Karpas-422 (cell line): ENCODE measurements at regions not wholly inside any gene's neighbourhood (a gene's known extent, or its start where the extent isn't known, plus 50 kb on each side); places are given as distances from the start of the nearest gene placed in this dataset.

Source experiments
- DNase-seq: peaks from one replicate; pipeline ENCODE4 v3.0.0-alpha.2; 2015
- H2AFZ ChIP-seq: fragments of 200-600 bp; sonication (generic); 2 replicates; pipeline ENCODE4 v1.6.1; 2014; ENCODE audit warnings: antibody characterized with exemption, low read length, mixed read lengths
- H3K27ac ChIP-seq: fragments of 200-600 bp; sonication (generic); 2 replicates; pipeline ENCODE4 v1.5.1; 2014; ENCODE audit warnings: mild to moderate bottlenecking, low read length, moderate library complexity
- H3K27me3 ChIP-seq: fragments of 200-600 bp; sonication (generic); 2 replicates; pipeline ENCODE4 v1.6.1; 2014; ENCODE audit warnings: low read length, mixed read lengths
- H3K36me3 ChIP-seq: fragments of 200-600 bp; sonication (generic); 2 replicates; pipeline ENCODE4 v1.6.1; 2014; ENCODE audit warnings: low read length, mixed read lengths; ENCODE audit not compliant: insufficient read depth
- H3K4me1 ChIP-seq: fragments of 200-600 bp; sonication (generic); 2 replicates; pipeline ENCODE4 v1.6.1; 2014; ENCODE audit warnings: mild to moderate bottlenecking, low read length, mixed read lengths
- H3K4me2 ChIP-seq: fragments of 200-600 bp; sonication (generic); 2 replicates; pipeline ENCODE4 v1.6.1; 2014; ENCODE audit warnings: low read length, low read depth, mild to moderate bottlenecking; ENCODE audit not compliant: poor library complexity, severe bottlenecking
- H3K4me3 ChIP-seq: fragments of 200-600 bp; sonication (generic); 2 replicates; pipeline ENCODE4 v1.5.1; 2014; ENCODE audit warnings: mild to moderate bottlenecking, antibody characterized with exemption, low read length, mixed read lengths
- H3K79me2 ChIP-seq: fragments of 200-600 bp; sonication (generic); 2 replicates; pipeline ENCODE4 v1.6.1; 2014; ENCODE audit warnings: mild to moderate bottlenecking, low read length, mixed read lengths
- H3K9ac ChIP-seq: fragments of 200-600 bp; sonication (generic); 2 replicates; pipeline ENCODE4 v1.6.0; 2014; ENCODE audit warnings: low read length
- H3K9me2 ChIP-seq: fragments of 200-600 bp; sonication (generic), shearing (Covaris generic); replicated peaks from 2 replicates; pipeline ENCODE4 v1.6.0; 2014; ENCODE audit warnings: mild to moderate bottlenecking, low read length, moderate library complexity; ENCODE audit not compliant: insufficient read depth
- H3K9me3 ChIP-seq: fragments of 300-700, 200-600 bp; sonication (generic); 2 replicates; pipeline ENCODE4 v1.6.1; 2014; ENCODE audit warnings: low read length, mixed read lengths
- H4K20me1 ChIP-seq: fragments of 200-600 bp; sonication (generic); 2 replicates; pipeline ENCODE4 v1.6.1; 2014; ENCODE audit warnings: mild to moderate bottlenecking, antibody characterized with exemption, low read length, low read depth; ENCODE audit not compliant: insufficient read depth

GRCh38 chr17:13755851-13756250, 154.1 kb upstream of the HS3ST3A1 start:
- Histone ChIP-seq H3K9me2 (no peaks in the 10 kb centered on the region), H3K4me1 (no peaks in the 10 kb centered on the region), H2AFZ (no peak overlapping the region), H3K36me3 (no peaks in the 10 kb centered on the region), H3K79me2 (no peaks in the 10 kb centered on the region), H3K4me3 (no peak overlapping the region), H3K27me3 (no peaks in the 10 kb centered on the region), H4K20me1 (no peaks in the 10 kb centered on the region), H3K27ac (no peak overlapping the region), H3K4me2 (no peak overlapping the region), H3K9ac (no peak overlapping the region), H3K9me3 (no peaks in the 10 kb centered on the region)
- no peak for DNase-seq

GRCh38 chr17:13756763-13757162, 155.0 kb upstream of the HS3ST3A1 start:
- H4K20me1 ChIP-seq, result no peaks in the 10 kb centered on the region
- H3K4me1 ChIP-seq, result no peaks in the 10 kb centered on the region
- no peaks in the 10 kb centered on the region for H3K27me3 ChIP-seq
- H3K9me3 ChIP-seq, result no peaks in the 10 kb centered on the region
- H3K36me3 ChIP-seq, result no peaks in the 10 kb centered on the region
- H2AFZ ChIP-seq, result no peak overlapping the region
- H3K79me2 ChIP-seq, result no peaks in the 10 kb centered on the region
- no peak for DNase-seq
- no peak overlapping the region for H3K9ac ChIP-seq
- no peak overlapping the region for H3K4me3 ChIP-seq
- no peaks in the 10 kb centered on the region for H3K9me2 ChIP-seq
- no peak overlapping the region for H3K27ac ChIP-seq
- no peak overlapping the region for H3K4me2 ChIP-seq

GRCh38 chr17:13757871-13758270, 156.1 kb upstream of the HS3ST3A1 start:
- no peaks in the 10 kb centered on the region for H3K4me1 ChIP-seq

GRCh38 chr17:13759518-13760335, 158.0 kb upstream of the HS3ST3A1 start:
- H3K4me2 ChIP-seq, result no peak overlapping the region

More at GRCh38 chr17:13757871-13758270, 156.1 kb upstream of the HS3ST3A1 start:
- Histone ChIP-seq H3K79me2 (no peaks in the 10 kb centered on the region), H3K4me3 (no peak overlapping the region), H4K20me1 (no peaks in the 10 kb centered on the region), H3K9ac (no peak overlapping the region), H2AFZ (no peak overlapping the region), H3K27ac (no peak overlapping the region), H3K9me2 (no peaks in the 10 kb centered on the region), H3K27me3 (no peaks in the 10 kb centered on the region), H3K9me3 (no peaks in the 10 kb centered on the region), H3K36me3 (no peaks in the 10 kb centered on the region), H3K4me2 (no peak overlapping the region)
- no peak for DNase-seq

GRCh38 chr17:13761038-13761603, 159.4 kb upstream of the HS3ST3A1 start:
- Histone ChIP-seq H3K9ac (no peak overlapping the region), H3K9me2 (no peaks in the 10 kb centered on the region), H3K9me3 (no peaks in the 10 kb centered on the region), H3K4me3 (no peak overlapping the region), H3K27me3 (no peaks in the 10 kb centered on the region), H3K36me3 (no peaks in the 10 kb centered on the region), H3K79me2 (no peaks in the 10 kb centered on the region), H2AFZ (no peak overlapping the region), H4K20me1 (no peaks in the 10 kb centered on the region), H3K27ac (no peak overlapping the region), H3K4me1 (no peaks in the 10 kb centered on the region), H3K4me2 (no peak overlapping the region)
- no peak for DNase-seq

More at GRCh38 chr17:13759518-13760335, 158.0 kb upstream of the HS3ST3A1 start:
- Histone ChIP-seq H3K9me2 (no peaks in the 10 kb centered on the region), H2AFZ (no peak overlapping the region), H4K20me1 (no peaks in the 10 kb centered on the region), H3K36me3 (no peaks in the 10 kb centered on the region), H3K79me2 (no peaks in the 10 kb centered on the region), H3K27ac (no peak overlapping the region), H3K9me3 (no peaks in the 10 kb centered on the region), H3K4me1 (no peaks in the 10 kb centered on the region), H3K4me3 (no peak overlapping the region), H3K27me3 (no peaks in the 10 kb centered on the region), H3K9ac (no peak overlapping the region)
- DNase-seq, result no peak

- H3K9me3 ChIP-seq, result peaks cover 11% of the 10 kb centered on the region
- DNase-seq, result no peak
- H3K4me3 ChIP-seq, result no peak overlapping the region
- H4K20me1 ChIP-seq, result no peaks in the 10 kb centered on the region
- no peak overlapping the region for H3K9ac ChIP-seq
- no peaks in the 10 kb centered on the region for H3K79me2 ChIP-seq
- no peak overlapping the region for H3K27ac ChIP-seq
- H3K4me2 ChIP-seq, result no peak overlapping the region
- H3K27me3 ChIP-seq, result no peaks in the 10 kb centered on the region
- no peaks in the 10 kb centered on the region for H3K9me2 ChIP-seq
- H3K36me3 ChIP-seq, result no peaks in the 10 kb centered on the region
- no peaks in the 10 kb centered on the region for H3K4me1 ChIP-seq
- H2AFZ ChIP-seq, result no peak overlapping the region
Measured at GRCh38 chr17:13765701-13766100, 164.0 kb upstream of the HS3ST3A1 start.

- H3K9ac ChIP-seq, result no peak overlapping the region
- H3K36me3 ChIP-seq, result no peaks in the 10 kb centered on the region; the same call in 1 of the 2 replicates
- peaks cover 14% of the 10 kb centered on the region for H3K9me3 ChIP-seq
- no peak overlapping the region for H2AFZ ChIP-seq
- H3K79me2 ChIP-seq, result no peaks in the 10 kb centered on the region
- H3K4me1 ChIP-seq, result no peaks in the 10 kb centered on the region
- no peak overlapping the region for H3K4me2 ChIP-seq
- H4K20me1 ChIP-seq, result no peaks in the 10 kb centered on the region
- H3K9me2 ChIP-seq, result no peaks in the 10 kb centered on the region
- no peak for DNase-seq
- no peak overlapping the region for H3K4me3 ChIP-seq
- no peaks in the 10 kb centered on the region for H3K27me3 ChIP-seq
- no peak overlapping the region for H3K27ac ChIP-seq
Measured at GRCh38 chr17:13770702-13771101, 169.0 kb upstream of the HS3ST3A1 start.

- H3K9me3 ChIP-seq, result peaks cover 4% of the 10 kb centered on the region
- H3K36me3 ChIP-seq, result no peaks in the 10 kb centered on the region; the same call in 1 of the 2 replicates
- no peak overlapping the region for H3K4me3 ChIP-seq
- H3K9ac ChIP-seq, result no peak overlapping the region
- DNase-seq, result no peak
- H3K79me2 ChIP-seq, result no peaks in the 10 kb centered on the region
- no peak overlapping the region for H2AFZ ChIP-seq
- H3K4me1 ChIP-seq, result no peaks in the 10 kb centered on the region
- H3K27me3 ChIP-seq, result no peaks in the 10 kb centered on the region
- H3K4me2 ChIP-seq, result no peak overlapping the region
- H3K27ac ChIP-seq, result no peak overlapping the region
- no peaks in the 10 kb centered on the region for H4K20me1 ChIP-seq
- H3K9me2 ChIP-seq, result no peaks in the 10 kb centered on the region
Measured at GRCh38 chr17:13775450-13775849, 173.7 kb upstream of the HS3ST3A1 start.
